ENCODE measurements at regions not wholly inside any gene's neighbourhood (a gene's known extent, or its start where the extent isn't known, plus 50 kb on each side); places are given as distances from the start of the nearest gene placed in this dataset.
"Not testable (repeated sequence)": the region's sequence is repeated elsewhere in the genome, so short reads cannot be mapped to it uniquely, and the experiment has no call there.

DNA sequence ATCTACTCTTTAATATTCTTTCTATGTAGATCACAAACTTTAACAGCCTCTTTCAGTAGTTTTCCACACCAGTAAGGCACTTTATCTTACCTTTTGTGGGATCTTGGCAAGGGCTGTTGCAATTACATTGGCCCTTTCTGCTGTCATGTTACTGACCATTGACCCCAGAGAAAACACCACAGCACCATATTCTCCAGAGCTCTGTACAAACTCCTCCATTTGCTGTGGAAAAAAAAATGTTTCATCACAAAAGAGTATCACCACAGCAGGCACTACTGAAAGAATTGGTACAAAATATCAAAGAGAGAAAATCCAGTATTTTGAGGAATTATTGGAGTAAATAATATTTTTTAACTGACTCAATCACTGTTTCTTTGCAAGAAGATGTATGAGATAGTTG lies 62.3 kb upstream of the UGT2A3 start:
- not testable (repeated sequence) for DNase-seq (ENCODE audit: low read depth)

GRCh38 chr4:69017986-69018385 lies 66.4 kb upstream of the UGT2A3 start:
- not testable (repeated sequence) for DNase-seq (ENCODE audit: low read depth)

DNA sequence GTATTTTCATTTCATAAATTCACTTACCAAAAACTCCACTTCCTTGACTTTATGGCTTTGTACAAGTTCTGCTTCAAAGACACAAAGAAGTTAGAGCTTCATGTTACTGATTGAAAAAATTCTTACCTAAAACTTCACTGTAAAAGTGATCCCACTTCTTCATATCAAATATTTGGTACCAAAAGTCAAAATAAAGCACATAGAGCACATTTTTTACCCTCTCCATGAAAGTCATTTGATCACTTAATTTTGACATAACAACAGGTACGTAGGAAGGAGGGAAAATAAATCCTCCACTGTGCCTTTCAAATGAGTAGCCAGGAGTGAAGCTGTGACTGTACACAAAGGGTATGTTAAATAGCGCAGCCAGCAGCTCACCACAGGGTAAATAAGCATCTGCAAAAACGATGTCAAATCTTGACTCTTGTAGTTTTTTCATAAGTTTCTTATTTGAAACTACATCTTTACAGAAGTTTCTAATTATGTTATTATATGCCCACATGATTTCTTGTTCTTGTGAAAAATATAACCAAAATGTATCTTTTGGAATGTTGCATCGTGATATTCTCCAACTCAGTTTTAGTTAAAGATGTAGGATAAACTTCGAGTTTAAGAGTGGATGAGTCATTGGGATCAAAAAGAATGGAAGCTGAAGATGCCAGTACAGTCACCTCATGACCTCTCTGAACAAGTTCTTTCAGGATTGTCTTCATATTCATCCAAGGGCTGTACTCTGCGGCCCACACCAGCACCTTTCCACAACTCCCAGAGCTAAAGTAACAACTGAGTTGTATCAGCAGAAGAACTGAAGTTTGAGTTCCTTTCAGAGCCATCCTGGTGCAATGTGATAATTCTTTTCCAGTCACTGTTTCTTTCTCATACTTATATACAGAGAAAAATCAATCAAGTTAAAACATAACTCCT lies 68.2 kb upstream of the UGT2A3 start:
- not testable (repeated sequence) for DNase-seq (ENCODE audit: low read depth)

DNA sequence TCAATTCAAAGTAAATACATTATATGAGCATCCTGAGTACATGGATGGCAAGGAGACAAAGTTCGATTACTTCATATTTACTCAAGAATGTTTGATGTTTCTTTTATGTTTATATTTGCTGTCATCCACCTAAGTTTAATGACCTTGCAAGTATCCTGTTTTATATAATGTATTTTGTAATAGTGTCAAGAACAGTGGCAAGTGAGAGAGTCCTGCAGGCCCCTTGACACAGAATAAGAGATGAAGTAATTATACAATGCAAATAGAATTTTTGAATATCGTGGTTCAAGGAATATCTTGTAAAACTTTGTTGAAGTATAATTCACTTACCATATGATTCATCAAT lies 68.8 kb upstream of the UGT2A3 start:
- not testable (repeated sequence) for DNase-seq (ENCODE audit: low read depth)

DNA sequence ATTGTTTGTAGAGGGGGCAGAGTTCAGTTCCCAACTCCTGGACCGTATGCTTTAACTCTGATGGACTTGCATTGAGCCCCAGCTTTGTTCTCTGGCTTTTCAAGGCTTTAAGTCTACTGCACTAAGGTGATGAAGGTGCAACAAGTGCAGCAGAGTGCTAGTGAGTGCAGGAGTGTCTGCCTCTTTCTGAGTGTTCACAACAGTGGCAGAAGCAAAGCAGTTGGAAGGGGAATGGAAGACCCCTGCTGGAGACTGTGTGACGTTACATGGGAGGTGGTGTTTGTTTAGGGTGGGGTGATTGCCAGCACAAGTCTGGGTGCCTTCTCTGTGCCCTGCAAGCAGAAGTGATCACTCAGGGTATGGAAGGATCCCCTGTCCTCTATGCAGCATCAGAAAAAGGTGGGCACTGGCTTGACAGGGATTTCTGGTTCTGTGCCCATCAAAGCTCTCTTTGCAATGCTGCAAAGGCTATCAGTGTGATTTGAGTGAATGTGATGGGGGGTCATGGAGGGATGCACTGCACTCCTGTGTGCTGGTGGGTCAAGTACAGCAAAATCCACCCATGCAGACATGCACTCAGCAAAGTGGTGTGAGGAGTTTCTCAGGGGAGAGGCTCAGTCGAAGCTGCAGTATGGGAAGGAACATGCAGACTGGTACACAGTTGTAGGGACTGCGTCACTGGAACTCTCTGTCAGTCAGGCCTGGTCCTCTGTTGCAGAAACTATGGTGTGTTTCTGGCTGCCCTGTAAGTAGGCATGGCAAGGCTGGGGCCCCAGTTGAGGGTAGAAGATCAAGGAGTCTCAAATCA lies 70.9 kb upstream of the UGT2B7 start:
- DNase-seq (ENCODE audit: low read depth): no peak

DNA sequence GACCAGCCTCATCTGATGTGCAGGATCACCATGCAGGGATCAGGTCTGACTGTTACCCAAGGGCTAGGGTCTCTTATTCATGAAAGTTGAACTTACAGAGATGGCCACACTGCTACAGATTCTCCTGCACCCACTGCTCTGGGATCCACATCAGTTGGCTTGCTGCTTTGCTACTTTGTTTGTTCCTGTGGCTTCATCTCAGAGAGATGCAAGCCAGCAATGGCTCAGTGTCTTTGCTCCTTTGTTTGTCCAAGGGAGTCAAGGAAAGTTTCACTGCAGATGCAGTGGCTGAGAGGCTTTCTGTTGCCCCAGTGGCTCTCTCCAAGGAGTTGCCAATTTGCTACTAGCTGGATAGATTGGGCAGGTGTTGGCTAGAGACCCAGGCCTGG lies 70.3 kb upstream of the UGT2B7 start:
- DNase-seq (ENCODE audit: low read depth): no peak

GRCh38 chr4:69026974-69027373 lies 69.3 kb upstream of the UGT2B7 start:
- no peak for DNase-seq (ENCODE audit: low read depth)

DNA sequence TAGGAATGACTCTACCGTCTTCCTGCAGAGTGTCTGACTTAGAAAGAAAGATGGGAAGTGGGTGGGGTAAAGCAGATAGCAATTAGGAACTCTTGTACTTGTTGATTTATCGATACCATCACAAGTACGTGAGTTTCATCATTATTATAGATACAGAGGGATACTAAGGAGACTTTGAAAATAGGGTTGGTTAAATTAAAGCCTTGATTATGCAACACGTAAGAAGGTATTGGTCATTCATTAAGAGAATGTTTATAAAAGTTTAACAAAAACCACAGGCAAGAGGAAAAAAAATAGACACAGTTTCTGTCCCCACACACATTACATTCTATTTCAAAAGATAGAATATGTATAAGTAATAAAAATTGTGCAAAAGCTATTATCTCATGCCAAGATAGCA lies 65.9 kb upstream of the UGT2B7 start:
- no peak for DNase-seq (ENCODE audit: low read depth)

DNA sequence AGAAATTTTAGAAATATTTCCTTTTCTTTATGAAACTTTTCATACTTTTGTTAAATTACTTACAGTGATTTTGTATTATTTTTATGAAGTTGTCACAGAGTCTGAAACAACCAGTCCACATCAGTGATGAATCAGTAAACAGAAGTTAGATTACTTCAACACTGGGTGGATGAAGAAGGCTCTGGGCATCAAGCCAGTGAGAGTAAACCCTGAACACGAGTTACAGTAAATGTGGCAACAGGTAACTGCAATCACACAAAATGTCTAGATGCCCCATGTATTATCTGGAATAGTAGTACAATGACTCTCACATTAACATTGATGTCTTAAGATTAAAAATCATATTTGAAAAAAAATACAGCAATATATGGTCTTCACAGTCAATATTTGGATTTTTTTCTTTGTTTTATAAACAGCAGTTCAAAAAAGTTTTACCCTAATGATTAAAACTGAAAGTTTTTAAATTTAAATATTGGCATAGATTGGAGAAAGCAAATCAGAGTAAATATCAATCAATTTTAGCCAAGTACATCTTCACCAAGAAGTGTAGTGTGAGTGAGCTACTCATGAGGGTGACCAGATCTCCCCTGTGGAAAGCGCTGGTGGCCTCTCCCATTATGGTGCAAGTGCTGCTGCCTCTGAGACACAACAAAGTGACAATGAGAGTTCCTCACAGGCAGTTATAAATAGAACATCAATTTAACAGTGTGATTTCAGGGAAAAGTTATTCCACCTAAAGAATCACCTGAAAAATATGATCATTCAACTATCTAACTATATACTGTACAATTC lies 63.2 kb upstream of the UGT2B7 start:
- DNase-seq (ENCODE audit: low read depth): no peak

GRCh38 chr4:69034315-69034740 lies 61.9 kb upstream of the UGT2B7 start:
- DNase-seq (ENCODE audit: low read depth): not testable (repeated sequence)

DNA sequence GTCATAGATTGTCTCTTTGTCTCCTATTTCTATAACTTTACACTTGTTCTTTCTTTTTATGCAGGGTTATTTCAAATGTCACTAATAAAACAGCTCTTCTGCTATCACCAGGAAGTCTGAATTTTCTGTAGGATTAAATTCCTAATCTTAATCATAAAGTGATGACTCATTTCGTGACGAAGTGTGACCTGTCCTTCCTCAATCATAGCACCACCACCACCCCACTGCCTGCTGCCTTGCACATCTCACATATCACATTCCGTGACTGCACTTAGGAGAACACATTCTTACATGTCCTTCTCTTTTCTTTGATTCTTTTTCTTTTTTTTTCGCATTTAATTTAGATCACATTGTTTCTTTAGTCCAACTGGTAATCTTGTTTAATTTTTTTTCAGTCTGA lies 57.7 kb upstream of the UGT2B7 start:
- peak; percentile 20 for DNase-seq (ENCODE audit: low read depth)

- no peak for DNase-seq (ENCODE audit: low read depth)
Observed at GRCh38 chr4:69039071-69039470, 57.2 kb upstream of the UGT2B7 start.

- DNase-seq (ENCODE audit: low read depth): no peak
Observed at GRCh38 chr4:69044247-69044646, 52.0 kb upstream of the UGT2B7 start.

Data from HS-5 (cell line).